B cell (primary cell): ENCODE measurements at regions not wholly inside any gene's neighbourhood (a gene's known extent, or its start where the extent isn't known, plus 50 kb on each side); places are given as distances from the start of the nearest gene placed in this dataset.

Source experiments
- ATAC-seq: fragments of 200-7000 bp; cut with Tn5 transposase; one replicate; pipeline ENCODE4 v1.10.0; 2021; ENCODE audit warnings: low read depth, mild to moderate bottlenecking, moderate number of reproducible peaks, moderate library complexity
- CTCF ChIA-PET: fragments of 350-600 bp; sonication (Branson Sonifier 250); formaldehyde crosslinking; loops from one replicate; lab custom pipeline; 2021; ENCODE audit warnings: antibody characterized with exemption, inconsistent platforms; lab: Charles Lee
- POLR2A ChIA-PET: fragments of 350-600 bp; sonication (Branson Sonifier 250); formaldehyde crosslinking; loops from one replicate; lab custom pipeline; 2021; ENCODE audit warnings: antibody characterized with exemption; lab: Charles Lee
- DNase-seq: peaks from one replicate; pipeline ENCODE4 v3.0.0; 2013
- H2AFZ ChIP-seq: 2 replicates; pipeline ENCODE4 v1.6.1; 2012; ENCODE audit warnings: mild to moderate bottlenecking, low read depth, low read length; ENCODE audit not compliant: insufficient read depth, poor library complexity, severe bottlenecking
- H3K27ac ChIP-seq, 2 donors: 1 replicate in 1 of 2; 2 replicates in 1 of 2; pipeline ENCODE4 v1.5.1; 2012 to 2013; ENCODE audit warnings: low read length in 2 of 2, mild to moderate bottlenecking in 2 of 2, moderate library complexity in 1 of 2
- H3K27me3 ChIP-seq, 4 experiments: fragments of 200-600 bp in 1 of 4; sonication (generic) in 1 of 4; replicated peaks in 1 of 4; 1 replicate in 2 of 4; 2 replicates in 2 of 4; pipeline versions ENCODE4 v1.6.1 to v1.7.0; 2013 to 2016; ENCODE audit warnings: low read length in 3 of 4, mild to moderate bottlenecking in 2 of 4, mixed read lengths in 1 of 4, moderate library complexity in 1 of 4; ENCODE audit not compliant: insufficient read depth in 4 of 4, control insufficient read depth in 3 of 4; ENCODE audit errors: control extremely low read depth in 1 of 4
- H3K36me3 ChIP-seq, 2 experiments: replicated peaks in 1 of 2; 1 replicate in 1 of 2; 2 replicates in 1 of 2; pipeline versions ENCODE4 v1.6.1 to v1.7.1; 2013; ENCODE audit warnings: low read length in 1 of 2; ENCODE audit not compliant: insufficient read depth in 2 of 2, control insufficient read depth in 1 of 2; ENCODE audit errors: control extremely low read depth in 1 of 2, extremely low read depth in 1 of 2
- H3K4me1 ChIP-seq, 2 donors: fragments of 200-600 bp in 1 of 2; sonication (generic) in 1 of 2; 1 replicate in 1 of 2; 2 replicates in 1 of 2; pipeline versions ENCODE4 v1.5.1 to v1.6.1; 2013 to 2017; ENCODE audit warnings: low read length in 2 of 2; ENCODE audit not compliant: control insufficient read depth in 2 of 2, insufficient read depth in 2 of 2
- H3K4me2 ChIP-seq: replicated peaks from 2 replicates; pipeline ENCODE3; 2012; ENCODE audit warnings: mild to moderate bottlenecking, low read depth, low read length; ENCODE audit not compliant: poor library complexity, severe bottlenecking
- H3K4me3 ChIP-seq, 5 experiments: fragments of 200-600 bp in 1 of 5; sonication (generic) in 1 of 5; 1 replicate in 3 of 5; 2 replicates in 2 of 5; pipeline versions ENCODE4 v1.5.1 to v1.7.0; 2011 to 2016; ENCODE audit warnings: low read length in 4 of 5, mild to moderate bottlenecking in 4 of 5, low read depth in 2 of 5, control low read depth in 1 of 5, moderate library complexity in 1 of 5; ENCODE audit not compliant: insufficient read depth in 1 of 5; ENCODE audit errors: control extremely low read depth in 1 of 5, extremely low read depth in 1 of 5
- H3K79me2 ChIP-seq: fragments of 200-600 bp; sonication (generic); one replicate; pipeline ENCODE4 v1.6.0; 2016; ENCODE audit warnings: low read length; ENCODE audit not compliant: control insufficient read depth, insufficient read depth
- H3K9ac ChIP-seq: fragments of 200-600 bp; sonication (generic); 2 replicates; pipeline ENCODE4 v1.6.1; 2017; ENCODE audit warnings: mild to moderate bottlenecking, low read length, moderate library complexity
- H3K9me3 ChIP-seq, 3 donors: one replicate each; pipeline versions ENCODE4 v1.6.1 to v1.7.1; 2013; ENCODE audit warnings: low read length in 2 of 3; ENCODE audit not compliant: control insufficient read depth in 2 of 3, insufficient read depth in 1 of 3; ENCODE audit errors: control extremely low read depth in 1 of 3
- H4K20me1 ChIP-seq: 2 replicates; pipeline ENCODE4 v1.6.0; 2012; ENCODE audit warnings: mild to moderate bottlenecking, low read length; ENCODE audit not compliant: insufficient read depth, control insufficient read depth, poor library complexity, severe bottlenecking
- H3K27ac Mint-ChIP-seq: one replicate; pipeline ENCODE4 v1.8.0; 2021; ENCODE audit warnings: mixed read lengths
- H3K27me3 Mint-ChIP-seq: one replicate; pipeline ENCODE4 v1.8.0; 2021; ENCODE audit warnings: mixed read lengths
- H3K4me1 Mint-ChIP-seq: one replicate; pipeline ENCODE4 v1.8.0; 2021; ENCODE audit warnings: mixed read lengths
- H3K4me3 Mint-ChIP-seq: one replicate; pipeline ENCODE4 v1.8.0; 2021; ENCODE audit warnings: mixed read lengths
- H3K9me3 Mint-ChIP-seq: one replicate; pipeline ENCODE4 v1.8.0; 2022; ENCODE audit warnings: mixed read lengths; ENCODE audit not compliant: insufficient read depth
- EZH2 ChIP-seq: IDR thresholded peaks from 2 replicates; pipeline ENCODE4 v1.6.1; 2012; ENCODE audit warnings: borderline replicate concordance, low read depth, mild to moderate bottlenecking, moderate library complexity, low read length; ENCODE audit not compliant: insufficient read depth, poor library complexity, severe bottlenecking
- WGBS: methylation state at CpG from one replicate; pipeline ENCODE4 v1.1.5; 2013; ENCODE audit warnings: missing lambda C conversion rate; ENCODE audit not compliant: insufficient coverage; 5-methylcytosine and 5-hydroxymethylcytosine counted together
- intact Hi-C: fragments of 100-400 bp; cut with micrococcal nuclease; formaldehyde crosslinking; loops from one replicate; pipeline ENCODE4 v1.10.0; 2022
- TF ChIP-seq, protein P1 (sequence below): fragments of 200-600 bp; IDR thresholded peaks from one replicate; pipeline ENCODE4 v1.8.0; 2022; ENCODE audit warnings: antibody characterized with exemption, mild to moderate bottlenecking

DNA sequence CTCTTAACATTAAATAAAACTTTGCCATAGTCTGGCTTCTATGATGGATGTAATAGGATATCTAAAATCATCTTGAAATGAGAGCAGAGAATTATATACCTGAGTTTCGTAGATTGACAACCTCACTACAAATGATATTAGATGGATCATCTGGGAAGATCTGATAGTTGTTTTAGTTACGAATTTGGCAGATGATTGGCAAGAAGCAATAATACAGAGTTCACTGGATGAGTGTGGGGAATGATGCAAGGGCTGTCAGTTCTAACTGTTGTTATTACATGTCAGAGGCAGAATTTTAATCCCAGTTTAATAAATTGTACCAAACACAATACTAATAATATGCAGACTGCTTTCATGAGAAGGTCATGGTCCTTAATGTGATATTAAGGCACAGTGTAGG, 585.2 kb downstream of the TRAM1L1 start:
- no peaks in the 10 kb centered on the region for H3K27me3 ChIP-seq
- intact Hi-C loops: no loop called here
- DNase-seq: no peak
- TF ChIP-seq, protein P1, sequence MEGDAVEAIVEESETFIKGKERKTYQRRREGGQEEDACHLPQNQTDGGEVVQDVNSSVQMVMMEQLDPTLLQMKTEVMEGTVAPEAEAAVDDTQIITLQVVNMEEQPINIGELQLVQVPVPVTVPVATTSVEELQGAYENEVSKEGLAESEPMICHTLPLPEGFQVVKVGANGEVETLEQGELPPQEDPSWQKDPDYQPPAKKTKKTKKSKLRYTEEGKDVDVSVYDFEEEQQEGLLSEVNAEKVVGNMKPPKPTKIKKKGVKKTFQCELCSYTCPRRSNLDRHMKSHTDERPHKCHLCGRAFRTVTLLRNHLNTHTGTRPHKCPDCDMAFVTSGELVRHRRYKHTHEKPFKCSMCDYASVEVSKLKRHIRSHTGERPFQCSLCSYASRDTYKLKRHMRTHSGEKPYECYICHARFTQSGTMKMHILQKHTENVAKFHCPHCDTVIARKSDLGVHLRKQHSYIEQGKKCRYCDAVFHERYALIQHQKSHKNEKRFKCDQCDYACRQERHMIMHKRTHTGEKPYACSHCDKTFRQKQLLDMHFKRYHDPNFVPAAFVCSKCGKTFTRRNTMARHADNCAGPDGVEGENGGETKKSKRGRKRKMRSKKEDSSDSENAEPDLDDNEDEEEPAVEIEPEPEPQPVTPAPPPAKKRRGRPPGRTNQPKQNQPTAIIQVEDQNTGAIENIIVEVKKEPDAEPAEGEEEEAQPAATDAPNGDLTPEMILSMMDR: no peak
- TF ChIP-seq EZH2: no peak
- H3K27me3 Mint-ChIP-seq: no peaks in the 10 kb centered on the region
- H3K9me3 Mint-ChIP-seq: no peaks in the 10 kb centered on the region
- H3K4me3 ChIP-seq: no peak overlapping the region
- peaks cover 0 to 1% (median 0%) of the 10 kb centered on the region in 3 donors for H3K9me3 ChIP-seq
- ChIA-PET CTCF (no interaction called here), POLR2A (no interaction called here)
- WGBS: no CpG with 5 or more reads among the region's 2 CpGs
- no peak overlapping the region for H3K4me3 Mint-ChIP-seq
- no peaks in the 10 kb centered on the region for H3K36me3 ChIP-seq
- no peak overlapping the region for H3K27ac ChIP-seq
- no peaks in the 10 kb centered on the region for H3K4me1 ChIP-seq
- H2AFZ ChIP-seq: no peak overlapping the region
- no peaks in the 10 kb centered on the region for H3K79me2 ChIP-seq
- H3K4me2 ChIP-seq: no peak overlapping the region
- no peak overlapping the region for H3K9ac ChIP-seq
- H4K20me1 ChIP-seq: no peaks in the 10 kb centered on the region
- no peak for ATAC-seq
- H3K4me1 Mint-ChIP-seq: no peaks in the 10 kb centered on the region
- no peak overlapping the region for H3K27ac Mint-ChIP-seq

DNA sequence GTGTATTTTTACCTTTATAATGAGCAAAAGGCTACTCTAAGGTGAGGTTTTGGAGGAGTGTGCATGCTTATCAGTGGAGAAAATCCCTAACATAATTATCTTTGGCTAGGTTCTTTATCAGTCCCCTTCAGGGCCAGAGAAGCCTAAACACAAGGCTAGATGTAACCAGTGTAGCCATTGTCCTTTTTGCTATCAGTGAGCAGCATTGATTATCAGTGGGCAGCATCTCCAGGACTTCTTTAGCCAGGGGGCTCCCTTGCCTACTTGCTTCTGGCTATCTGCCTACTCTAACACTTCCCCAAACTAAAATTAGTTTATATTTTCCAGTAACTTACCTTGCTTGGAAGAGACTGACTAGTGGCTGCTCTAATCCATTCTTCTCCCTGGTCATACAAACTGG, 595.6 kb downstream of the TRAM1L1 start:
- CTCF ChIA-PET: no interaction called here

More for the DNA sequence above, 595.6 kb downstream of the TRAM1L1 start:
- POLR2A ChIA-PET: no interaction called here
- no peaks in the 10 kb centered on the region for H3K4me1 Mint-ChIP-seq
- no peak for TF ChIP-seq EZH2
- TF ChIP-seq, protein P1: no peak
- DNase-seq: no peak
- H3K9me3 Mint-ChIP-seq: no peaks in the 10 kb centered on the region
- Histone ChIP-seq H3K79me2 (no peaks in the 10 kb centered on the region), H3K9ac (no peak overlapping the region), H3K27me3 (no peaks in the 10 kb centered on the region), H2AFZ (no peak overlapping the region), H3K27ac (no peak overlapping the region), H4K20me1 (no peaks in the 10 kb centered on the region), H3K9me3 (no peaks in the 10 kb centered on the region), H3K4me1 (no peaks in the 10 kb centered on the region), H3K36me3 (no peaks in the 10 kb centered on the region), H3K4me2 (no peak overlapping the region), H3K4me3 (no peak overlapping the region)
- intact Hi-C loops: no loop called here
- no peak for ATAC-seq
- H3K27me3 Mint-ChIP-seq: no peaks in the 10 kb centered on the region
- no peak overlapping the region for H3K27ac Mint-ChIP-seq
- no peak overlapping the region for H3K4me3 Mint-ChIP-seq
